ENCODE measurements at regions not wholly inside any gene's neighbourhood (a gene's known extent, or its start where the extent isn't known, plus 50 kb on each side); places are given as distances from the start of the nearest gene placed in this dataset.

- TF ChIP-seq CTCF (IDR thresholded peaks at IDR 0.05; ENCODE audit: extremely low read depth, low read depth, low read length) = no peak
- Histone ChIP-seq H3K27me3 (ENCODE audit: insufficient read depth, low read length) (no peaks in the 10 kb centered on the region), H3K79me2 (ENCODE audit: insufficient read depth, low read length) (no peaks in the 10 kb centered on the region), H3K36me3 (ENCODE audit: insufficient read depth, low read length) (no peaks in the 10 kb centered on the region), H3K9me3 (ENCODE audit: low read depth, low read length) (no peaks in the 10 kb centered on the region), H2AFZ (ENCODE audit: low read length) (no peak overlapping the region), H3K4me3 (ENCODE audit: insufficient read depth, low read length) (no peak overlapping the region), H4K20me1 (ENCODE audit: insufficient read depth, low read length) (no peaks in the 10 kb centered on the region), H3K4me2 (ENCODE audit: insufficient read depth, low read length) (peak overlapping the region; percentile 8), H3K27ac (ENCODE audit: low read depth, low read length) (no peak overlapping the region), H3K4me1 (ENCODE audit: insufficient read depth, low read length) (peaks cover 44% of the 10 kb centered on the region)
- DNase-seq (ENCODE audit: insufficient read length, low spot score, missing footprints) = no peak
These were observed 80.4 kb upstream of the RIPOR2 start for GRCh38 chr6:25016014-25016720.

DNA sequence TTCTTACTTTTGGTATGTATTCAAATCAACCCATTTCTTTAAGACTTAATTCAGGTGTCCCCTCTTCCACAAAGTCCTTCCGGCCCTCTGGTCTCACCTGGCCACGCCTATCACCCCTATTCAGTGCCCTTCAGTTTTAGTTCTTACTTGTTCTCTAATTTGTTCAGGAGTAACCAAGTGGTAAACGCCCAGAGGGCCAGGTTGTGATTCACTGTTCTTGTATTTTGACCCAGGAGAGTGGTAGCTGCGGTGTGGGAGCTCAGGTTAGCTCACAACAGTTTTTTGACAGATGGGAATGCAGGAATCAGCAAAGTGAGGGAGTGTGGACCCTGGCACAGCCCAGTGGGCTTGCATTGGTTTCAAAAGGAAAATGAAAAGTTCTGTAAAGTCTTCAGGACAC, 81.7 kb upstream of the RIPOR2 start:
- Histone ChIP-seq H4K20me1 (ENCODE audit: insufficient read depth, low read length) (no peaks in the 10 kb centered on the region), H3K27me3 (ENCODE audit: insufficient read depth, low read length) (no peaks in the 10 kb centered on the region), H3K4me2 (ENCODE audit: insufficient read depth, low read length) (no peak overlapping the region), H3K9me3 (ENCODE audit: low read depth, low read length) (no peaks in the 10 kb centered on the region), H3K4me3 (ENCODE audit: insufficient read depth, low read length) (no peak overlapping the region), H3K27ac (ENCODE audit: low read depth, low read length) (no peak overlapping the region), H3K4me1 (ENCODE audit: insufficient read depth, low read length) (peaks cover 31% of the 10 kb centered on the region), H2AFZ (ENCODE audit: low read length) (no peak overlapping the region), H3K36me3 (ENCODE audit: insufficient read depth, low read length) (no peaks in the 10 kb centered on the region), H3K79me2 (ENCODE audit: insufficient read depth, low read length) (no peaks in the 10 kb centered on the region)
- no peak for TF ChIP-seq CTCF (IDR thresholded peaks at IDR 0.05; ENCODE audit: extremely low read depth, low read depth, low read length)
- no peak for DNase-seq (ENCODE audit: insufficient read length, low spot score, missing footprints)

GRCh38 chr6:25017932-25018567, 82.3 kb upstream of the RIPOR2 start:
- H3K9me3 ChIP-seq (ENCODE audit: low read depth, low read length) = no peaks in the 10 kb centered on the region
- H2AFZ ChIP-seq (ENCODE audit: low read length) = no peak overlapping the region
- peak; percentile 79 for TF ChIP-seq CTCF (IDR thresholded peaks at IDR 0.05; ENCODE audit: extremely low read depth, low read depth, low read length)
- H3K27ac ChIP-seq (ENCODE audit: low read depth, low read length) = no peak overlapping the region
- H3K36me3 ChIP-seq (ENCODE audit: insufficient read depth, low read length) = no peaks in the 10 kb centered on the region
- H4K20me1 ChIP-seq (ENCODE audit: insufficient read depth, low read length) = no peaks in the 10 kb centered on the region
- no peaks in the 10 kb centered on the region for H3K27me3 ChIP-seq (ENCODE audit: insufficient read depth, low read length)
- H3K4me1 ChIP-seq (ENCODE audit: insufficient read depth, low read length) = peaks cover 26% of the 10 kb centered on the region
- no peak overlapping the region for H3K4me3 ChIP-seq (ENCODE audit: insufficient read depth, low read length)
- DNase-seq (ENCODE audit: insufficient read length, low spot score, missing footprints) = peak; percentile 72
- no peak overlapping the region for H3K4me2 ChIP-seq (ENCODE audit: insufficient read depth, low read length)
- no peaks in the 10 kb centered on the region for H3K79me2 ChIP-seq (ENCODE audit: insufficient read depth, low read length)

DNA sequence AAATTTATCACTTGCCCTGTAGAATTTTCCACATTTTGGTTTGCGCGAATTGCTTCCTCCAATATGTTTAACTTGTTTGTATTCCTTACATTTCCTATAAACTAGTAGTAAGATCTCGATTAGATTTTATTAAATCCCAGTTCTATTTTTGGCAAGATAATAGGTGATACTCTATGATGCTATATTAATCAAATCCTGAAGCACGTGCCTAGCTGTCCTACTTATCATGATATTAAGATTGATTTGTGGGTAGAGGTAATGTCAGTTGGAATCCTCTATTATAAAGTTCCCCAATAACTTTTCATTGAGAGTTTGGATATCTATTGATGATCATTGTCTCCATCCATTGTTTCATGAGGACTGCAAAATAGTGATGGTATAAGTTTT, 82.8 kb upstream of the RIPOR2 start:
- no peak overlapping the region for H3K4me3 ChIP-seq (ENCODE audit: insufficient read depth, low read length)
- H2AFZ ChIP-seq (ENCODE audit: low read length) = no peak overlapping the region
- H3K27ac ChIP-seq (ENCODE audit: low read depth, low read length) = no peak overlapping the region
- H3K36me3 ChIP-seq (ENCODE audit: insufficient read depth, low read length) = no peaks in the 10 kb centered on the region
- H3K27me3 ChIP-seq (ENCODE audit: insufficient read depth, low read length) = no peaks in the 10 kb centered on the region
- peak; percentile 61 for DNase-seq (ENCODE audit: insufficient read length, low spot score, missing footprints)
- H4K20me1 ChIP-seq (ENCODE audit: insufficient read depth, low read length) = no peaks in the 10 kb centered on the region
- H3K4me2 ChIP-seq (ENCODE audit: insufficient read depth, low read length) = no peak overlapping the region
- no peaks in the 10 kb centered on the region for H3K9me3 ChIP-seq (ENCODE audit: low read depth, low read length)
- TF ChIP-seq CTCF (IDR thresholded peaks at IDR 0.05; ENCODE audit: extremely low read depth, low read depth, low read length) = no peak
- peaks cover 21% of the 10 kb centered on the region for H3K4me1 ChIP-seq (ENCODE audit: insufficient read depth, low read length)
- H3K79me2 ChIP-seq (ENCODE audit: insufficient read depth, low read length) = no peaks in the 10 kb centered on the region

Data from osteoblast (primary cell).